Mammary epithelial cell (primary cell): ENCODE measurements at regions not wholly inside any gene's neighbourhood (a gene's known extent, or its start where the extent isn't known, plus 50 kb on each side); places are given as distances from the start of the nearest gene placed in this dataset.

Source experiments
- EZH2 ChIP-seq: IDR thresholded peaks from 2 replicates; pipeline ENCODE4 v1.6.1; 2012; ENCODE audit warnings: low read length, inconsistent platforms, borderline replicate concordance
- TF ChIP-seq, protein P1 (sequence below), 2 donors: IDR thresholded peaks in 1 of 2; conservative IDR thresholded peaks in 1 of 2; 2 replicates each; pipeline ENCODE4 v1.5.1; 2011 to 2012; ENCODE audit warnings: inconsistent platforms in 2 of 2, low read length in 2 of 2, mild to moderate bottlenecking in 2 of 2, control low read depth in 1 of 2, low read depth in 1 of 2; ENCODE audit not compliant: insufficient read depth in 1 of 2; ENCODE audit errors: extremely low read depth in 1 of 2

DNA sequence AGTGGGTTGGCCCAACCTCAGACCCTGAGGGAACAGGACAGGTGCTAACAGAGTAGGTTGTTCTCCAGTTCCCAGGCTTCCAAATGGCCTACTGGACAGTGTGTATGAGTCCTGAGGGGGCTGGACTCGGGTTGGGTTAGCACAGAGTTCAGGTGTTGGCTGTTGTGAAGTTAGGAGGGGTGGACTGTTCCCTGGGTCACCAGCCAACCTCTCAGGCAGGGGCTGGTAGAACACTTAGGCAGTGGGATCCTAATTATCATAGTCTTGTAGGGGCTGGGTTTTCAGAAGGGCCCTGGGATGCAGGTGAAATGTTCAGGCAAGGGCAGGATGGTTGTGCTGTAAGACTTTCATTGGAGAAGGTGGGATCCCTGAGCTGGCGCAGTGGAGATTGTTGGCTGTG lies 293.0 kb downstream of the ZWINT start:
- TF ChIP-seq, protein P1, sequence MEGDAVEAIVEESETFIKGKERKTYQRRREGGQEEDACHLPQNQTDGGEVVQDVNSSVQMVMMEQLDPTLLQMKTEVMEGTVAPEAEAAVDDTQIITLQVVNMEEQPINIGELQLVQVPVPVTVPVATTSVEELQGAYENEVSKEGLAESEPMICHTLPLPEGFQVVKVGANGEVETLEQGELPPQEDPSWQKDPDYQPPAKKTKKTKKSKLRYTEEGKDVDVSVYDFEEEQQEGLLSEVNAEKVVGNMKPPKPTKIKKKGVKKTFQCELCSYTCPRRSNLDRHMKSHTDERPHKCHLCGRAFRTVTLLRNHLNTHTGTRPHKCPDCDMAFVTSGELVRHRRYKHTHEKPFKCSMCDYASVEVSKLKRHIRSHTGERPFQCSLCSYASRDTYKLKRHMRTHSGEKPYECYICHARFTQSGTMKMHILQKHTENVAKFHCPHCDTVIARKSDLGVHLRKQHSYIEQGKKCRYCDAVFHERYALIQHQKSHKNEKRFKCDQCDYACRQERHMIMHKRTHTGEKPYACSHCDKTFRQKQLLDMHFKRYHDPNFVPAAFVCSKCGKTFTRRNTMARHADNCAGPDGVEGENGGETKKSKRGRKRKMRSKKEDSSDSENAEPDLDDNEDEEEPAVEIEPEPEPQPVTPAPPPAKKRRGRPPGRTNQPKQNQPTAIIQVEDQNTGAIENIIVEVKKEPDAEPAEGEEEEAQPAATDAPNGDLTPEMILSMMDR (conservative IDR thresholded peaks at IDR 0.05 in 1 of 2, IDR thresholded peaks at IDR 0.05 in 1 of 2; ENCODE audit: extremely low read depth in 1 of 2, insufficient read depth in 1 of 2, low read depth in 1 of 2, low read length in 2 of 2), result no peak
- no peak for TF ChIP-seq EZH2
